Activated CD4-positive, alpha-beta T cell treated with anti-CD3 and anti-CD28 coated beads, Interleukin-2, amount 50 U/mL, for 1 hour (primary cell): ENCODE measurements at regions not wholly inside any gene's neighbourhood (a gene's known extent, or its start where the extent isn't known, plus 50 kb on each side); places are given as distances from the start of the nearest gene placed in this dataset.

Source experiments
- DNase-seq: peaks from one replicate; pipeline ENCODE4 v3.0.0-alpha.2; 2020

- no peak for DNase-seq
Measured at GRCh38 chr10:44859546-44860285, 51.4 kb upstream of the TMEM72 start.

- DNase-seq, result no peak
Measured at GRCh38 chr10:44860811-44861736, 50.1 kb upstream of the TMEM72 start.
